22Rv1 (cell line): ENCODE measurements at regions not wholly inside any gene's neighbourhood (a gene's known extent, or its start where the extent isn't known, plus 50 kb on each side); places are given as distances from the start of the nearest gene placed in this dataset.
"Not testable (repeated sequence)": the region's sequence is repeated elsewhere in the genome, so short reads cannot be mapped to it uniquely, and the experiment has no call there.

Source experiments
- ZFX ChIP-seq: fragments of 450-650 bp; IDR thresholded peaks from 2 replicates; pipeline ENCODE4 v1.6.1; 2017; ENCODE audit warnings: antibody characterized with exemption, borderline replicate concordance
- TF ChIP-seq, protein P1 (sequence below): fragments of 450-650 bp; IDR thresholded peaks from 2 replicates; pipeline ENCODE4 v1.5.1; 2017; ENCODE audit warnings: mild to moderate bottlenecking

DNA sequence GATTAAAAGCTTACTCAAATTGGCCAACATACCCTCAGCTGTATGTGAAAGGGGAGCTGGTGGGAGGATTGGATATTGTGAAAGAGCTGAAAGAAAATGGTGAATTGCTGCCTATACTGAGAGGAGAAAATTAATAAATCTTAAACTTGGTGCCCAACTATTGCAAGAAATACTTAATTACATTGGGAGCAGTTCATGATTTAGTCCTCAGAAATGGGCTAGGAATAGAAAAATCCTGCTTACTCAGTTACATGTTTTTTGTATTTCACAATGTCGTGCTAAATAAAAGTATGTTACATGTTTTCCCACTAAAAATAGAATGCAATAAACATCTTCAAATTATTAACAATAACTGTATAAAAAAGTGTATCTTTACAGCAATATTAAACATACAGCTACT, 100.0 kb downstream of the FAM217A start:
- TF ChIP-seq, protein P1, sequence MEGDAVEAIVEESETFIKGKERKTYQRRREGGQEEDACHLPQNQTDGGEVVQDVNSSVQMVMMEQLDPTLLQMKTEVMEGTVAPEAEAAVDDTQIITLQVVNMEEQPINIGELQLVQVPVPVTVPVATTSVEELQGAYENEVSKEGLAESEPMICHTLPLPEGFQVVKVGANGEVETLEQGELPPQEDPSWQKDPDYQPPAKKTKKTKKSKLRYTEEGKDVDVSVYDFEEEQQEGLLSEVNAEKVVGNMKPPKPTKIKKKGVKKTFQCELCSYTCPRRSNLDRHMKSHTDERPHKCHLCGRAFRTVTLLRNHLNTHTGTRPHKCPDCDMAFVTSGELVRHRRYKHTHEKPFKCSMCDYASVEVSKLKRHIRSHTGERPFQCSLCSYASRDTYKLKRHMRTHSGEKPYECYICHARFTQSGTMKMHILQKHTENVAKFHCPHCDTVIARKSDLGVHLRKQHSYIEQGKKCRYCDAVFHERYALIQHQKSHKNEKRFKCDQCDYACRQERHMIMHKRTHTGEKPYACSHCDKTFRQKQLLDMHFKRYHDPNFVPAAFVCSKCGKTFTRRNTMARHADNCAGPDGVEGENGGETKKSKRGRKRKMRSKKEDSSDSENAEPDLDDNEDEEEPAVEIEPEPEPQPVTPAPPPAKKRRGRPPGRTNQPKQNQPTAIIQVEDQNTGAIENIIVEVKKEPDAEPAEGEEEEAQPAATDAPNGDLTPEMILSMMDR: not testable (repeated sequence)
- not testable (repeated sequence) for TF ChIP-seq ZFX
